SW 1271 (cell line): ENCODE measurements at regions not wholly inside any gene's neighbourhood (a gene's known extent, or its start where the extent isn't known, plus 50 kb on each side); places are given as distances from the start of the nearest gene placed in this dataset.
"Not testable (repeated sequence)": the region's sequence is repeated elsewhere in the genome, so short reads cannot be mapped to it uniquely, and the experiment has no call there.

Experiments used
- DNase-seq, 2 experiments: peaks; one replicate each; lab custom pipeline; 2025; lab: John Stamatoyannopoulos, UW

DNA sequence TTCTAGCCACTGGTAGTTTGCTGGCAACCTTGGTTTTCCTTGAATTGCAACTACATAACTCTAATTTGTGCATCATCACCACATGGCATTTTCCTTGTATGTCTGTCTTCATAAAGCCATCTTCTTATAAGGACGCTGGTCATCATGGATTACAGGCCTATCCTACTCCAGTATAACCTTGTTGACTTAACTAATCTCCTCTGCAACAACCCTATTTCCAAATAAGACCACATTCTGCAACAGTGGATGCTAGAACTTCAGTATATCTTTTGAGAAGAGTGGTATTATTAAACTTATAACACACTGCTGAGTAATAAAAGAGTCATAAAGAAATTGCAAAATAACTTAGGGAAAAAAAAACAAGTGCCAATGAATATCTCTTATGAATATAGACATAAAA, 511.8 kb upstream of the FOXG1 start:
- DNase-seq = no peak

DNA sequence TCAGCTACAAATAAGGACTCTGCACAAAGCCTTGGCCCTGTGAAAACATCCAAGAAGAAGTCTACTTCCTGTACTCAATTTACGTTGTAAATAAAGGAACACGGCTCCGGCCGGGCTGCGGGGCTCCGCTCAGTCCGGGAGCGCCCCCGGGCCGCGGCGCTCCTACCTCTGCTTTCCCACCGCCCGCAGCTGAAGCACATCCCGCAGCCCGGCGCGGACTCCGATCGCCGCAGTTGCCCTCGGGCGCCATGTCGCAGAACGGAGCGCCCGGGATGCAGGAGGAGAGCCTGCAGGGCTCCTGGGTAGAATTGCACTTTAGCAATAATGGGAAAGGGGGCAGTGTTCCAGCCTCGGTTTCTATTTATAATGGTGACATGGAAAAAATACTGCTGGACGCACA, 502.3 kb upstream of the FOXG1 start:
- DNase-seq = no peak

DNA sequence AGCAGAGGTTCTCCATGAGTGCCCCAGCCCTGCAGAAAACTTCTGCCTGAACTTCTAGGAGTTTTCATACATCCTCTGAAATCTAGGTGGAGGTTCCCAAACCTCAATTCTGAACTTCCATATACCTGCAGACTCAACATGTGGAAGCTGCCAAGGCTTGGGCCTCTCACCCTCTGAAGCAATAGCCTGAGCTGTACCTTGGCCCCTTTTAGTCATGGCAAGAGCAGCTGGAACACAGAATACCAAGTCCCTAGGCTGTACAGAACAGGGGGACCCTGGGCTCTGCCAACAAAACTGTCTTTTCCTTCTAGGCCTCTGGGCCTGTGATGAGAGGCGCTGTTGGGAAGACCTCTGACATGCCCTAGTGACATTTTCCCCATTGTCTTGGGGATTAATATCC, 494.3 kb upstream of the FOXG1 start:
- no peak for DNase-seq

DNA sequence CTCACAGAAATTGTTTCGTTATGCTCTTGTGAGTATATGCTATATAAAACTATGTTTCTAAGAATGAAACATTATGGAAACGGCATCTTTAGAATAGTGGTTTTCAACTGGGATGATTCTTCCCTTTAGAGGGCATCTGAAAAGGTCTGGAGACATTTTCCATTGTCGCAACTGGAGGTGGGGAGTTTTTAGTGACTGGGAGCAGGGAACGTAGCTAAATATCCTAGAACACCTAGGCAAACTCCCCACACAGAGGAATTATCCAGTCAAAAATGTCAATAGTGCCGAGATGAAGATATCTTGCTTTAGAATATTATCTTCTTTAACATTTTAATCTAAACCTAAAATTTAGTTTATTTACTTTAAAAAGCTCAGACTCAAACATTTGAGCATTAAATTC, 486.1 kb upstream of the FOXG1 start:
- no peak for DNase-seq

DNA sequence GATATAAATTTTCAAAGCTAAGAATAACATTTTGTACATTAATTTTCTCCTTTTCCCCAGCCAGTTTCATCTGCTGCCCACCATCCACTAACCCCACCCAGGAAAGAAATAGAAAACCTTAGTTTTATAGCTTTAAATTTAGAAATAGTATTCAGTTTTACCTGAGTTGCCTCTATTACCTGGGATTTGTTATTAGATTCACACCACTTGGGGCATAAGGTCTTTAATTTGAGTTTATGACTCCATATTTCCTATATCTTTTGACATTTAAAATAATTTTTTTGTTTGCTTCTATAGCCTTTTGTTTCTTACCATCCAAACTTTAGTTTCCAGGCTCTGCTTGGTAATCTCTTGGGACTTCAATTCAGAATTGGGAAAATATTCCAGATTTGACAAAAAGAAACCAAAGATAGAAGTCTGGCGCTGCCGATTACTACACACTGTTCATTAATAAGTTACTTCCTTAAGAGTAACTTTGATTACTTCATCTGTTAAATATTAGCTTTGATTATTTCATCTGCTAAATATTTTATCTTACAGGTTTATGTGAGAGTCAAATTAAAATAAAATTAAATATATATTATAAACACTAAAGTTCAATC, 485.5 kb upstream of the FOXG1 start:
- no peak for DNase-seq

DNA sequence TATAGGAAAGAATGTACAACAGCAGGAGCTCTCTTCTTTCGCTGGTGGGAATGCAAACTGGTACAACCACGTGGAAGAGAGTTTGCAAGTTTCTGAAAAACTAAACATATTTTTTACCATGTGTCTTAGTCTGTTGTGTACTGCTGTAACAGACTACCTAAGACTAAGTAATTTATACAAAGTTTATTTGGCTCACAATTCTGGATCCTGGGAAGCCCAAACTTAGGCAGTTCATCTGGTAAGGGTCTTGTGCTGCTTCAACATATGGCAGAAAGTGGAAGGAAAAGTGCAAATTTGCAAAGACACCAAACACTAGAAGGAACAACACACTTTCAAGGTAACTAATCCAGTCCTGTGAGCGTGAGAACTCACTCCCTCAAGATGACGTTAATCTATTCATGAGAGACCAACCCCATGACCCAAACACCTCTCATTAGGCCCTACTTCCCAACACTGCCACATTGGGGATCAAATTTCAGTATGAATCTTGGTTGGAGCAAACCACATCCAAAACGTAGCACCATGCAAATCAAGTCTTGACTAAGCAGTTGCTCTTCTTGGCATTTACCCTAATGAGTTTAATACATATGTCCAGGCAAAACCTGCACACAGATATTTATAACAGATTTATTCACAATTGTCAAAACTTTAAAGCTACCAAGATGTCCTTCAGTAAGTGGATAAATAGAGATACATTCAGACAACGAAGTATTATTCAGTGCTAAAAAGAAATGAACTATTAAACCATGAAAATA, 481.9 kb upstream of the FOXG1 start:
- no peak for DNase-seq

DNA sequence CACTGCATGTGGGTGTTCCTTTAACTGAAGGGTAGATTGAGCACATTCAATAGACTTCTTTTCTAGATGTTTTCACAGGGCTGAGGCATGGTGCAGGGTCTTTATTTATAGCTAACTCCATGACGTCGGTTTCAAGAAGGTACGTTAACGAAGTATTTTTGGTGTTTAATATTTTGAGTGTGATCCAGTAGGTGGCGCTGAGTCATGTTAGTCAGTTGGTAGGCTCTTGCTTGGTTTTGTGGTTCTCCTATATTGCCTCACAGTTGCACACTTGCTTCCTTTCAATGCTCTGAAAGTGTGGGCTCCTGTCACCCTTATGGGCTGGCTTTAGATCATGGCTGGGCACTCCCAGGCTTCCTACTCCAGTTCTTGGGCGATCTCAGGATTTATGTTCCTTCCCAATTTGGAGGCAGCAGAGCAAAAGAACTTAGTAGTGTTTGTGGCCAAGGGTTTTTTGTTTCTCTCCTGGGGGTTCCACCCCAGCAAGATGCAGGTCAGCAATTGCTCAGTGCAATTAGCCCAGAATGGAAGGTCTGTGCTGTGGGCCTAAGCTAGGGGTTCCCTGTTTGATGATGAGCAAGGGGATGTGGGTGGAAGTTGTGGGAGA, 471.6 kb upstream of the FOXG1 start:
- DNase-seq = peak in 1 of 2 experiments; percentile 27

DNA sequence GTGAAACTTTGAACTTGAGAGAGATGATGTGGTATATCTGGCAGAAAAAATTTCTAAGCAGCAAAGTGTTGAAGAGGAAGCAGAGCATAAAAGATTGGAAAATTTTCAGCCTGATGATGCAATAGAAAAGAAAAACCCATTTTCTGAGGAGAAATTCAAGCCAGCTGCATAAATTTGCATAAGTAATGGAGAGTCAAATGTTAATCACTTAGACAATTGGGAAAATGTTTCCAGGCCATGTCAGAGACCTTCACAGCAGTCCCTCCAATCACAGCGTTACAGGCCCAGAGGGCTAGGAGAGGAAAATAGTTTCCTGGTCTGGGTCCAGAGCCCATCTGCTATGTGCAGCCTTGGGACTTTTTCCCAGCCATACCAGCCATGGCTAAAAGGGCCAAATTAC, 469.0 kb upstream of the FOXG1 start:
- no peak for DNase-seq

DNA sequence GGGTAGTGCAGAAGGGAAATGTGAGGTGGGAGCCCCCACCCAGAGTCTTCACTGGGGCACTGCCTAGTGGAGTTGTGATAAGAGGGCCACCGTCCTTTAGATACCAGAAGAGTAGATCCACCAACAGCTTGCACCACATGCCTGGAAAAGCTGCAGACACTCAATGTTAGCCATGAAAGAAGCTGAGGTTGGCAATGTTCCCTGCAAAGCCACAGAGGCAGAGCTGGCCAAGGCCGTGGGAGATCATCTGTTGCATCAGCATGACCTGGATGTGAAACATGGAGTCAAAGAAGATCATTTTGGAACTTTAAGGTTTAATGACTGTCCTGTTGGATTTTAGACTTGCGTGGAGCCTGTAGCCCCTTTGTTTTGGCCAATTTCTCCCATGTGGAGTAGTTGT, 468.4 kb upstream of the FOXG1 start:
- no peak for DNase-seq

DNA sequence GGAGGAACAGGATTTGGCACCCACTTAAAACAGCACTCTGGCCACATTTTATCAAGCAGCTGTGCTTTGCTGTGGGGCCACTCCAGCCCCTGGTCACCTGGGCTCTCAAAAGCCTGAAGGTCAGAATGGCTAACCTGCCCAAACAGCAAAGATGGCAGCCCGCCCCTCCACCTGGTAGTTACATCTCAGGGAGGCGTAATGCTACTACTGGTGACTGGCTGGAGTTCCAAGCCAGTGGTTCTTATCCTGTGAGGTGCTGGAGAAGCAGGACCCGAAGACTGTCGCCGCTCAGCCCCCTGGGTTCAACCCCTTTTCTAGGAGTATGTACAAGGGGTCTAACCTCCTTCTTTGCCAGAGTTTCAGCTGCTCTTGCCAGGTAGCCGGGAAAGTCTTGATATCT, 467.4 kb upstream of the FOXG1 start:
- DNase-seq = no peak

DNA sequence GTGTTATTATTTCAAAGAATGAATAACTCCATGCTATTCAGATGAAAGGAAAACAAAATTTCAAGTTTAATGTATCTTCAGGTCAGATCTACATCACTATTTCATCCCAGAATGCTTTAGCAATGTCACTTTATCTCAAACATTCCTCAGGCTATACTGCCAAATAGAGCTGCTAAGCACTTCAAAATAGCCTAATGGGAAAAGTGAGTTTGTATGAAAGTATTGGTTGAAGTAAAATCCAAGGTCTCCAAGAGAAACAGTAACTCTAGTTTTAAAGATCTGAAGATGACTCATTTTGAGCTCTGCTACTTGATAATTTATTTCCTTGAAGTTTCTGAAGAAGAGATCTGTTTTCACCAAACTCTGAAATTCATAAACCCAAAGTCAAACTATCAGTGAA, 466.2 kb upstream of the FOXG1 start:
- DNase-seq = no peak

DNA sequence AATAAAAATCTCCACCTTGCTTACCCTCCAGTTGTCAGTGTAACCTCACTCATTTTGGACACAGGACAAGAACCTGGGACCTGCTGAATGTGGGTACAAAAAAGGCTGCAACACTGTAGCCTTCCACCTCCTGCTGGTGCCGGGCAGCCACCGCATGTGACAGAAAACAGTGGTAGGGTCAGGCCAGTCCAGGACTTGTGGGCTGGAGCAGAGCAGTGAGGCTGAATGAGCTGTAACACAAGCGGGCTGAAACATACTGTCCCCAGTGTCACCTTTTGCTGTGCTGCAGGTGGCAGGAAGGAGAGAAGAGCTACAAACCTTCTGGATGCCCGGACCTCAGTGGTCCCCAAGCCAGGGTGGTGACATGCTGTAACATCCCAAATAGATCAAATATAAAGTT, 465.4 kb upstream of the FOXG1 start:
- DNase-seq = no peak

DNA sequence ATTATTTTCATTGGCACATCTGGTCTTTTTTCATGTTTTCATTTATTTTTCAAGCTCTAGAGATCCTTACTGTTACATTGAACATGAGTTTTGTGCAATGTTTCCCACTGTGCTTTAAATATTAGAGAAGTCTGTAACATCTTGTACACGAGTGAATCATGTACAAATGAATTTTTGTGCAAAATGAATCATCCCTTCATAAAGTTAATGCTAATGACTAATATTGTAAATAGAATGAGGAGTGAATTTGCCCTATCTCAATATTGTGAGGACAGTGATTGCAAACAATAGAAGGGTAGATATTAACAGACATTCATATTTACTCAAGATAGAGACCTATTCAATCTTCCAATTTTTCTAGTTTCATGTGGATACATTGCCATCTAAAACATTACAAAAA, 463.3 kb upstream of the FOXG1 start:
- no peak for DNase-seq

DNA sequence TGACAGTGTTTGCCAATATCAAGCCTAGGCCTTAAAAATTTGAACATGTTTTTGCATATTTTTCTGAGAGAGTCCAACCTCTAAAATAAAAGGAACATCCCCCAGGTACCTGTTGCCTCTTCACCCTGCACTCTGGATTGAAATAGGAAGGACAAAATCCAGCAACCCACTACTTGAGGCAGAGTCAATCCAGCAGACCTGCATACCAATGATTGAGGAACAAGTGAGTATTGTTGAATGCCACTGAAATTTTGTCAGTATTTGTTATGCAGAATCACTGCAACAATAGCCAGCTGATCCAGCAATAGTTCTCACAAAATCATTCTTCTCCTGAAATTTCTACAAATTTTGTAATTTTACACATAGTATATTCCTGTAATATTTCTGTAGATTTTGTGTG, 460.6 kb upstream of the FOXG1 start:
- no peak for DNase-seq

DNA sequence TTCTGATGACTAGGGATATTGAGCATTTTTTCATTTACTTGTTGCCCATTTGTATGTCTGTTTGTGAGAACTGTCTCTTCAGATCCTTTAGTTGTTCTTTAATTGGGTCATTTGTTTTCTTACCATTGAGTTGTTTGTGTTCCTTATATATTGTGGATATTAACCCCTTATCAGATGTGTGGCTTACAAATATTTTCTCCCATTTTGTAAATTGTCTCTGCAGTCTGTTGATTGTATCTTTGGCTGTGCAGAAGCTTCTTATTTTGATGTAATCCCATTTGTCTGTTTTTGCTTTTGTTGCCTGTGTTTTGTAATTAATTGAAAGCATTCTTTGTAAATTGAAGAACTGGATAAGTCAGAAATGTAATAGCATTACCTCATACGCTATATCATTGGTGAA, 459.1 kb upstream of the FOXG1 start:
- DNase-seq = no peak

DNA sequence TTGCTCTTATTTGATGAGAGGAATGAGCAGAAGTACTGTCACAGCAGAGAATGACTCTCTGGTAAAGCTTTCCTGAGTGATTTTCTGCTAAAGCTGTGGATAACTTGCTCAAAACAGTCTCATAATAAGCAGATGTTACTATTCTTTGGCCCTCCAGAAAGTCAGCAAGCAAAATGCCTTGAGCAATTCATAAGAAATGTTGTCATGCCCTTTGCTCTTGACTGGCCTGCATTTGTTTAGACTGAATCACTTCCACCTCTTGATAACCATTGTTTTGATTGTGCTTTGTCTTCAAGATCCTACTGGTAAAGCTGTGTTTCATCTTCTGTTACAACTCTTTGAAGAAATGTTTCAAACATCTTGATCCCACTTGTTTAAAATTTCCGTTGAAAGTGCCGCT, 457.9 kb upstream of the FOXG1 start:
- peak; percentile 5 to 78 for DNase-seq

DNA sequence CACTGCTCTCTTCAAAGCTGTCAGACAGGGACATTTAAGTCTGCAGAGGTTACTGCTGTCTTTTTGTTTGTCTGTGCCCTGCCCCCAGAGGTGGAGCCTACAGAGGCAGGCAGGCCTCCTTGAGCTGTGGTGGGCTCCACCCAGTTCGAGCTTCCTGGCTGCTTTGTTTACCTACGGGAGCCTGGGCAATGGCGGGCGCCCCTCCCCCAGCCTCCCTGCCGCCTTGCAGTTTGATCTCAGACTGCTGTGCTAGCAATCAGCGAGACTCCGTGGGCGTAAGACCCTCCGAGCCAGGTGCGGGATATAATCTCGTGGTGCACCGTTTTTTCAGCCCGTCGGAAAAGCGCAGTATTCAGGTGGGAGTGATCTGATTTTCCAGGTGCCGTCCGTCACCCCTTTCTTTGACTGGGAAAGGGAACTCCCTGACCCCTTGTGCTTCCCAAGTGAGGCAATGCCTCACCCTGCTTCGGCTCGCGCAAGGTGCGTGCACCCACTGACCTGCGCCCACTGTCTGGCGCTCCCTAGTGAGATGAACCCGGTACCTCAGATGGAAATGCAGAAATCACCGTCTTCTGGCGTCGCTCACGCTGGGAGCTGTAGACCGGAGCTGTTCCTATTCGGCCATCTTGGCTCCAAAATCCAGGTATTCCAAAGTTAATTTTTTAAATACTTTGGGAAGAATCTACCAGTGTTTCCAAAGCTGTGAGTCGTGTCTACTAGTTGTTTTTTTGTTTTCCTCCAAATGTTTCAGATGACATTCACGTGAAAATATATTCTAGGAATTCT, 448.5 kb upstream of the FOXG1 start:
- not testable (repeated sequence) for DNase-seq

DNA sequence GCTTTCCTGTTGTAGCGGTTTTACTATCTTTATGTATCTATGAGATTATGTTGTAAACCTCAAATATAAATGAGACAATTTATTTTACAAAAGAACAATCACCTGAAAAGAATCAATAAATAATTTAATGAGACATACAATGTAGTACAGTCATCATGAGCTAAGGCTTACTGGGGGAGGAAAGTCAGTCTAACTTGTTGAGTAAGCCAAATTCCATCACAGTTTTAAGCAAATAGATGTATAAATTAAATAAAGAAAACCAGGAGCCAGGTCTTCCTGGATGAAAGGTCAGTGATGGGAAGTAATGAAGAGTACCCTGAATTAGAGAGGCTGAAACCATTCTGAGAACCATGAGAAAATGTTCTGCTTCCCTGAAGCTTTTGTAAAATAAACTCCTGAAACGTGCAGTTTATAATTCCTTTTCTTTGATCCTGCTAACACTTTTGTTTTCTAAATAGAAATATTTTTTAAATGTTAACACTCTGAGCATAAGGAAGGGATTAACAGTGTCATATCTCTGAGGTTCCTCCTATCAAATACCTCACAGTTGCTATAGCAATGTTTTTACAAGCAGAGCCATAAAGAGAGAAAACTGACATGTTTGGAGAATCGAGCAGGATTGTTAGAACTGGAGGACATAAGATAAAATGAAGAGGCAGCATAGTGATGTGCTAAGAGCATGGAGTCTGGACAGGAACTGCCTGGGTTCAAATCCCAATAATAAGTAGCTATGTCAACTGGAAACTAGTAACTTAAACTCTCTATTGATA, 444.9 kb upstream of the FOXG1 start:
- DNase-seq = no peak

DNA sequence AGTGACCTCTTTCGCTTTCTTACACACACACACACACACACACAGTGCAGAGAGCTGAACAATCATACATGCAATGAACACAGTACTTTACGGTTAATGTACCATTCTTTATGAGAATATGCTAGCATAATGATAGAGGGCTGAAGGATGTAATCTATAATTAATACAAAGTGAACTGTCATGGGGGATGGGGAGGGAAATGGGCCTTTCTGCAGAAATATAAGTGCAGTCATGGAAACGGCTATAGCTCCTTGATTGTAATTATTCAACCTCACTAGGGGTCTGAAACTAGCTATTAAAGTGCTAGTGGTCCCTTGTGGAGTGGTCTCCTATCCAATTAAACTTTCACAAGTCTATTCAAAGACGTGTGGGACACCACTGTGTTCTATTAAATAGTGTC, 443.2 kb upstream of the FOXG1 start:
- DNase-seq = no peak

DNA sequence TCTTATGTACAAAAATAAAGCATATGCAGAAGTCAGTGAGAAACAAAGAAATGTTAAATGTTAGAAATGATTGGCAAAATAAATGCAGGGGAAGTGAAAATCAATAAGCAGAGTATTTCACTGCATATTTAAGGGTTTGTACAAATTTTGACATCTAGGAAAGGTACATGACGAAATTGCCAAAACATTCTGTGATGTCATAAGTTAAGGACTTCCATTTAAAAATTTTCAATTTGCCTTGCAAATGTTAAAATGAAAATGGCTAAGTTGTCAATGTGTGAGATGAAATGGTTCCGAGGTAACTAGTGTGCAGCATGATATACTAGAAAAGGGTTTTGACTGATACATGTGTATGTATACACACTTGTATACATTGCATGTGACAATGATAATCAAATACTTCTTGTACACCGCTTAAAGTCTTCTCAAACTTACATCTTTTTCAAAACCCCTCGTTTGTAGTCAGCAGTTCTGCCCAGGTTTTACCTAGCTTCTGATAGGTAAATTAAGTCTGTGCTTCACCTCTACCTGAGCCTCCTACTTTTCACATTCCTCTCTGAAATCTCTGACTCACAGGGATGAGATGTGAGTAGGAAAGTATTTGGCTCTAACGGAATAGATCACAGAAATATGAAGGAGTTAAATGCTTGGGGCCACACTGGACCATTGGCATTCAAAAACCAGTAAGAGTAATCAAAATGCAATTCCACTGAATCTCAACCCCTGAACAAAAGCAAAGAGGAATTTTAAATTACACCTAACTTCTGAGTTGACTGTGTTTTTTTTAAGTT, 442.4 kb upstream of the FOXG1 start:
- DNase-seq = no peak

DNA sequence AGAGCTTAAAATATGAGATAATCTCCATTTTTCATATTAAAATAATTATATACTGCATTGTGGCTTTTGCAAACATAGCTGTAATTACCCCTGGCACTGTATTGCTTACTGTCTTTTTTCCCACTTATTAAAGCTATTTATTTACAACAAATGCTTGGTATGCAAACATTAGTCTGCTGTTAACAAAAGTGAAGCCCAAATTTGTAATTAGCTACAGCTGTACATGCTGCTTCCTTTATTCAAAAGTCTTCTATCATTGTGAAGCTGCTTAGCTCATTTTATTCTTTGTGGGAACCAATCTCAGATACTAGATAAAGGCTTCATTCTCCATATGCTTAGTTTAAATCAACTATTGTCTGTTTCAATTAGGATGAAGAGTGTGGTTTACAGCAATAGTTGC, 425.8 kb upstream of the FOXG1 start:
- no peak for DNase-seq
